Breast epithelium (tissue), 4 donors: ENCODE measurements at regions not wholly inside any gene's neighbourhood (a gene's known extent, or its start where the extent isn't known, plus 50 kb on each side); places are given as distances from the start of the nearest gene placed in this dataset.

Experiments
- DNase-seq, 2 donors: peaks; one replicate each; pipeline ENCODE4 v3.0.0-alpha.2; 2019; ENCODE audit warnings: low spot score in 2 of 2
- H3K27ac ChIP-seq, 2 donors: fragments of 200-600 bp; sonication (generic) in 1 of 2; one replicate each; pipeline ENCODE4 v1.5.1; 2016 to 2019; ENCODE audit warnings: mild to moderate bottlenecking in 1 of 2
- H3K27me3 ChIP-seq, 2 donors: fragments of 200-600 bp; sonication (generic) in 1 of 2; one replicate each; pipeline versions ENCODE4 v1.5.1 to v1.6.0; 2017 to 2019; ENCODE audit warnings: control low read depth in 1 of 2, mild to moderate bottlenecking in 1 of 2
- H3K36me3 ChIP-seq: fragments of 200-600 bp; one replicate; pipeline ENCODE4 v1.5.1; 2019
- H3K4me1 ChIP-seq, 2 donors: fragments of 200-600 bp; sonication (generic); one replicate each; pipeline ENCODE4 v1.5.1; 2016 to 2019; ENCODE audit warnings: control low read depth in 1 of 2
- H3K4me3 ChIP-seq, 3 donors: fragments of 200-600 bp; sonication (generic); 1 replicate in 2 of 3; 2 replicates in 1 of 3; pipeline ENCODE4 v1.5.1; 2016 to 2019; ENCODE audit warnings: mild to moderate bottlenecking in 3 of 3, moderate library complexity in 2 of 3
- H3K9me3 ChIP-seq, 2 donors: fragments of 200-600 bp; sonication (generic) in 1 of 2; one replicate each; pipeline ENCODE4 v1.5.1; 2016 to 2019; ENCODE audit warnings: control low read depth in 1 of 2
- CTCF ChIP-seq, 3 donors: fragments of 450-650 bp; IDR thresholded peaks; one replicate each; pipeline ENCODE4 v1.5.1; 2016 to 2017; ENCODE audit warnings: antibody characterized with exemption in 3 of 3, mild to moderate bottlenecking in 3 of 3, moderate library complexity in 3 of 3
- POLR2A ChIP-seq: fragments of 450-650 bp; IDR thresholded peaks from one replicate; pipeline ENCODE4 v1.6.1; 2016; ENCODE audit warnings: antibody characterized with exemption, mild to moderate bottlenecking, moderate library complexity
- POLR2AphosphoS5 ChIP-seq, 3 donors: sonication (generic); formaldehyde crosslinking; IDR thresholded peaks; one replicate each; pipeline ENCODE4 v1.6.1; 2017; ENCODE audit warnings: antibody characterized with exemption in 3 of 3
- intact Hi-C: fragments of 100-400 bp; cut with DNase I; formaldehyde crosslinking; loops from one replicate; pipeline ENCODE4 v1.15.1; 2023; ENCODE audit warnings: low total_unique reads

DNA sequence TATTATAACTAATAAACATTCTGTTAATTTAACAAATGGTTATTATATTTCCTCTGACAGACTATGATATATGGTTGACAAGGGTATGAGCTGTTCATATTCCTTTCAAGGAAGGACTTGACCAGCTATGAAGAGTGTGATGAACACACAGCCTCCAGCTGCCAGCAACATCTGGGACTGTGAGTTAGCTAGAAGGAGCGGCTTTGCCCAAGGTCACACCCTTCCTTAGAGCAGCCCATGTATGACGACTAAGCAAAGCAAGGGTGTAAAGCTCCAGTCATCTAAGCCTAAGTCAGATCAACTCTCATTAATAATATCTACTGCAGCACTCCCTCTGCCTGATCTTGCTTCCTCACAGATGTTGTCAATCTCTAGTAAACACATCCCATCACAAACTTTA, 355.4 kb downstream of the PLPP3 start:
- no peaks in the 10 kb centered on the region for H3K4me1 ChIP-seq
- DNase-seq: no peak
- intact Hi-C loops: no loop called here
- TF ChIP-seq POLR2A (no peak), POLR2AphosphoS5 (IDR thresholded peaks at IDR 0.05) (no peak), CTCF (IDR thresholded peaks at IDR 0.05) (no peak)
- no peak overlapping the region for H3K27ac ChIP-seq
- H3K36me3 ChIP-seq: no peaks in the 10 kb centered on the region
- no peak overlapping the region for H3K4me3 ChIP-seq
- H3K27me3 ChIP-seq: no peaks in the 10 kb centered on the region
- no peaks in the 10 kb centered on the region for H3K9me3 ChIP-seq

GRCh38 chr1:56222914-56223540, 356.3 kb downstream of the PLPP3 start:
- no peak for DNase-seq
- intact Hi-C loops: no loop called here
- no peak overlapping the region for H3K27ac ChIP-seq
- H3K4me3 ChIP-seq: no peak overlapping the region
- no peak for TF ChIP-seq POLR2A
- no peak for TF ChIP-seq CTCF (IDR thresholded peaks at IDR 0.05)
- no peak for TF ChIP-seq POLR2AphosphoS5 (IDR thresholded peaks at IDR 0.05)
- no peaks in the 10 kb centered on the region for H3K27me3 ChIP-seq
- no peaks in the 10 kb centered on the region for H3K4me1 ChIP-seq
- no peaks in the 10 kb centered on the region for H3K9me3 ChIP-seq
- H3K36me3 ChIP-seq: no peaks in the 10 kb centered on the region

DNA sequence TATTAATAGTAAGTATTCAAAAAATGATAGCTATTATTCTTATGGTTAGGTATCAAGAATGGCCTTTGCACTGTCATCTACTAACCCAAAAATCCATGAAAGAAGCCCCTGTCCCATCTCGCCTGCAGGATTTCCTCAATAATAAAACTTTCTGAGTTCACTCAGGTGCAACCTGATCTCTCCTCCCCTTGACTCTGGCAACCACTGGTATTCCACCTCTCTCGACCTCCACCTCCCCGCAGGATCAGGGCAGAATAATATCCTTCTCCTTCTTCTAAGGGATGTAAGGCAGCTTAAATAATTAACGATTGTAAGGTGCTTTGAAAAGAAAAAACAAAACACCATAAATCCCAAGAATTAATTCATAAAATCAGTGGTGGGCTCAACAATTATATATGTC, 359.3 kb downstream of the PLPP3 start:
- no peak for DNase-seq
- no peaks in the 10 kb centered on the region for H3K27me3 ChIP-seq
- intact Hi-C loops: no loop called here
- H3K4me1 ChIP-seq: no peaks in the 10 kb centered on the region
- H3K9me3 ChIP-seq: no peaks in the 10 kb centered on the region
- no peak overlapping the region for H3K27ac ChIP-seq
- TF ChIP-seq POLR2AphosphoS5 (IDR thresholded peaks at IDR 0.05): no peak
- no peak for TF ChIP-seq CTCF (IDR thresholded peaks at IDR 0.05)
- TF ChIP-seq POLR2A: no peak
- H3K36me3 ChIP-seq: no peaks in the 10 kb centered on the region
- H3K4me3 ChIP-seq: no peak overlapping the region

GRCh38 chr1:56218023-56218422, 361.3 kb downstream of the PLPP3 start:
- TF ChIP-seq POLR2AphosphoS5 (IDR thresholded peaks at IDR 0.05) (no peak), CTCF (IDR thresholded peaks at IDR 0.05) (no peak), POLR2A (no peak)
- Histone ChIP-seq H3K4me1 (no peaks in the 10 kb centered on the region), H3K4me3 (no peak overlapping the region), H3K9me3 (no peaks in the 10 kb centered on the region), H3K27me3 (no peaks in the 10 kb centered on the region), H3K27ac (no peak overlapping the region), H3K36me3 (no peaks in the 10 kb centered on the region)
- DNase-seq: no peak
- intact Hi-C loops: no loop called here

GRCh38 chr1:56216218-56216617, 363.1 kb downstream of the PLPP3 start:
- Histone ChIP-seq H3K36me3 (no peaks in the 10 kb centered on the region), H3K27ac (no peak overlapping the region), H3K27me3 (no peaks in the 10 kb centered on the region), H3K4me3 (no peak overlapping the region), H3K9me3 (no peaks in the 10 kb centered on the region), H3K4me1 (no peaks in the 10 kb centered on the region)
- no peak for DNase-seq
- intact Hi-C loops: no loop called here
- TF ChIP-seq POLR2A (no peak), POLR2AphosphoS5 (IDR thresholded peaks at IDR 0.05) (no peak), CTCF (IDR thresholded peaks at IDR 0.05) (no peak)
